Naive B cell (primary cell): ENCODE measurements at regions not wholly inside any gene's neighbourhood (a gene's known extent, or its start where the extent isn't known, plus 50 kb on each side); places are given as distances from the start of the nearest gene placed in this dataset.

Source experiments
- ATAC-seq, 2 donors: fragments of 150-1000 bp; cut with Tn5 transposase; 2 replicates each; pipeline ENCODE4 v1.10.0; 2021; ENCODE audit warnings: low read depth in 2 of 2, mild to moderate bottlenecking in 2 of 2, moderate library complexity in 2 of 2
- DNase-seq: peaks from one replicate; pipeline ENCODE4 v3.0.0; 2022
- H3K27ac Mint-ChIP-seq, 6 donors: one replicate each; pipeline ENCODE4 v1.8.0; 2020 to 2022; ENCODE audit warnings: mild to moderate bottlenecking in 6 of 6, mixed read lengths in 6 of 6, moderate library complexity in 5 of 6, inconsistent platforms in 2 of 6
- H3K27me3 Mint-ChIP-seq, 3 donors: one replicate each; pipeline ENCODE4 v1.8.0; 2021 to 2022; ENCODE audit warnings: mixed read lengths in 3 of 3, mild to moderate bottlenecking in 1 of 3
- H3K36me3 Mint-ChIP-seq, 2 donors: one replicate each; pipeline ENCODE4 v1.8.0; 2020 to 2022; ENCODE audit warnings: mixed read lengths in 2 of 2, inconsistent platforms in 1 of 2, mild to moderate bottlenecking in 1 of 2
- H3K4me1 Mint-ChIP-seq, 3 donors: one replicate each; pipeline ENCODE4 v1.8.0; 2020 to 2022; ENCODE audit warnings: mixed read lengths in 3 of 3, inconsistent platforms in 1 of 3, mild to moderate bottlenecking in 1 of 3, moderate library complexity in 1 of 3
- H3K4me3 Mint-ChIP-seq, 8 donors: one replicate each; pipeline ENCODE4 v1.8.0; 2020 to 2022; ENCODE audit warnings: mild to moderate bottlenecking in 8 of 8, mixed read lengths in 8 of 8, moderate library complexity in 8 of 8, inconsistent platforms in 2 of 8
- H3K9me3 Mint-ChIP-seq, 7 donors: one replicate each; pipeline ENCODE4 v1.8.0; 2020 to 2022; ENCODE audit warnings: mixed read lengths in 7 of 7, mild to moderate bottlenecking in 5 of 7, inconsistent platforms in 2 of 7, moderate library complexity in 1 of 7

- no peaks in the 10 kb centered on the region for H3K27me3 Mint-ChIP-seq
- no peaks in the 10 kb centered on the region for H3K4me1 Mint-ChIP-seq
- H3K36me3 Mint-ChIP-seq, result no peaks in the 10 kb centered on the region
- ATAC-seq (no peak), DNase-seq (no peak)
- H3K27ac Mint-ChIP-seq, result no peak overlapping the region
- H3K9me3 Mint-ChIP-seq, result peaks cover 0 to 8% (median 0%) of the 10 kb centered on the region in 7 donors
- no peak overlapping the region for H3K4me3 Mint-ChIP-seq
Measured at GRCh38 chr17:71313866-71314265, 807.0 kb upstream of the SOX9 start.

- no peaks in the 10 kb centered on the region for H3K36me3 Mint-ChIP-seq
- no peaks in the 10 kb centered on the region for H3K27me3 Mint-ChIP-seq
- no peak overlapping the region for H3K27ac Mint-ChIP-seq
- ATAC-seq (no peak), DNase-seq (no peak)
- no peaks in the 10 kb centered on the region for H3K4me1 Mint-ChIP-seq
- H3K4me3 Mint-ChIP-seq, result no peak overlapping the region
- H3K9me3 Mint-ChIP-seq, result peaks cover 0 to 8% (median 4%) of the 10 kb centered on the region in 7 donors
Measured at GRCh38 chr17:71315568-71315967, 805.3 kb upstream of the SOX9 start.

DNA sequence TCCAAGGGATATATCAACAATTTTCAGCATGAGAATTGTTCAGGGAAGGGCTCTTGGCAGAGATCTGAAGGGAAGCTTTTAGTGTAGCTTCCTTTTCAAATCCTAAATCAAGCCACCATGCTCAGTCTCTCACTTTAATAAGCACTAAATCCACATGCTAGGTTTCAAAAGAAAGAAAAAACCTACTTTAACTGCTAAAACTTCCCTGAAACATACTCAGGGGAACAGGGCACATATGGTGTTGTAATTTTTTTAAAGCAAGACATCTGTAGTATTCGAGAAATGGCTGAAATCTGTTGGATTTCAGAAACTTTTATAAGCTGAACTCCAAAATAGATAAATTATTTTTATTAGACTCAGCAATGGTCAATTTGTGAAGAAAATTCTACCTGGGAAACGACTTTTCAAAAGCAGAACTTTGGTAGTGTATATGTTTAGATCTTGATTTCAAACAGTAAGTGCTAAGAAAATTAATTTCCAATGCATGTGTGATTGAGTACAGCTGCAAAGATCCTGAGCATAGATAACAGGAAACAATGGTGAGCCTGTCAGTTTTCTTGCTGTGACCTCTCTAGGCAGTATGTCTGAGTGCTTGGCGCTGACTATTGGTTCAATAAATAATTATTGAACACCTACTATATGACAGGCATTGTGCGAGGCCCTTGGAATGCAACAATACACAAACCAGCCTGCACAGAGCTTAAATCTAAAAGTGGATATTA lies 804.5 kb upstream of the SOX9 start:
- Mint-ChIP-seq H3K36me3 (no peaks in the 10 kb centered on the region), H3K27ac (peak overlapping the region in 1 of 6 donors; percentile 3), H3K4me1 (no peaks in the 10 kb centered on the region), H3K4me3 (no peak overlapping the region), H3K27me3 (no peaks in the 10 kb centered on the region), H3K9me3 (peaks cover 0 to 10% (median 4%) of the 10 kb centered on the region in 7 donors)
- ATAC-seq (no peak), DNase-seq (no peak)

DNA sequence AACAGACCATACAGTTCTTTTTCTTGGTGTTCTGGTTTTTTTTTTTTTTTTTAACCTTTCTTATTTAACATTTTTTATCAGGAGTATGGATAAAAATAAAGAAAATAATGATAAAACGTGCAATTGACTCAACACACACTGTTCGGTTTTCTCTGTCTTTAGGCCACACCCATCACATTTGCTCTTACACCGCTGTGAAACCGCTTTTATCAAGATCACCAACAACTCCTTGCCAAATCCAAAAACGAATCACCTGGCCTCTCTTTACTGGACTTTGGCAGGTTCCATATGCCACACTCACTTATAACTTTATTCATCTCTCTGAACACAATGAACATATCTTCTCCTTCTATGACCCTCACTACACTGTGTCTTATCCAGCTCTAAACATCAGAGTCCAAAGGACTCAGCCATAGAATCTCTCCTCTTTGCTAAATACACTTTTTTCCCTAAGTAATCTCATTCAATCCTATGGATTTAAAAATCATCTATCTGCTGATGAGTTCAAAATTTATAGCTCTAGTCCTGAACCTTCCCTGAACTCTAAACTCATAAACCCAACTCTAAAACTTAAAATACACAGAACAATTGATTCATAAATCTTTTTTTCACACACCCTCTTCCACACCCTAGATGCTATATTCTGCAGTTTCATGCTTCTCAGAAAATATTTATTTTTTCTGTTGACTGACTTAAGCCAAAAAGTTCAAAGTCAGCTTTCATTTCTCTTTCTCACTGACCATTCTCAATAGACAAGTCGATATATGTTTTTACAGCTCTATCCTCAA lies 800.6 kb upstream of the SOX9 start:
- Mint-ChIP-seq H3K4me1 (no peaks in the 10 kb centered on the region), H3K9me3 (peaks cover 0 to 10% (median 5%) of the 10 kb centered on the region in 7 donors), H3K4me3 (no peak overlapping the region), H3K36me3 (no peaks in the 10 kb centered on the region), H3K27me3 (no peaks in the 10 kb centered on the region), H3K27ac (no peak overlapping the region)
- DNase-seq (no peak), ATAC-seq (no peak)

- Mint-ChIP-seq H3K27me3 (peaks cover 0 to 5% (median 0%) of the 10 kb centered on the region in 3 donors), H3K9me3 (peaks cover 0 to 17% (median 9%) of the 10 kb centered on the region in 7 donors), H3K4me1 (no peaks in the 10 kb centered on the region), H3K4me3 (no peak overlapping the region), H3K36me3 (no peaks in the 10 kb centered on the region), H3K27ac (no peak overlapping the region)
- no peak for DNase-seq
- ATAC-seq, result no peak
Measured at GRCh38 chr17:71325117-71325516, 795.7 kb upstream of the SOX9 start.

- H3K27ac Mint-ChIP-seq, result no peak overlapping the region
- ATAC-seq (no peak), DNase-seq (no peak)
- H3K27me3 Mint-ChIP-seq, result peaks cover 0 to 5% (median 0%) of the 10 kb centered on the region in 3 donors
- H3K36me3 Mint-ChIP-seq, result no peaks in the 10 kb centered on the region
- peaks cover 0 to 16% (median 6%) of the 10 kb centered on the region in 7 donors for H3K9me3 Mint-ChIP-seq
- H3K4me1 Mint-ChIP-seq, result no peaks in the 10 kb centered on the region
- H3K4me3 Mint-ChIP-seq, result no peak overlapping the region
Measured at GRCh38 chr17:71325886-71326285, 794.9 kb upstream of the SOX9 start.

DNA sequence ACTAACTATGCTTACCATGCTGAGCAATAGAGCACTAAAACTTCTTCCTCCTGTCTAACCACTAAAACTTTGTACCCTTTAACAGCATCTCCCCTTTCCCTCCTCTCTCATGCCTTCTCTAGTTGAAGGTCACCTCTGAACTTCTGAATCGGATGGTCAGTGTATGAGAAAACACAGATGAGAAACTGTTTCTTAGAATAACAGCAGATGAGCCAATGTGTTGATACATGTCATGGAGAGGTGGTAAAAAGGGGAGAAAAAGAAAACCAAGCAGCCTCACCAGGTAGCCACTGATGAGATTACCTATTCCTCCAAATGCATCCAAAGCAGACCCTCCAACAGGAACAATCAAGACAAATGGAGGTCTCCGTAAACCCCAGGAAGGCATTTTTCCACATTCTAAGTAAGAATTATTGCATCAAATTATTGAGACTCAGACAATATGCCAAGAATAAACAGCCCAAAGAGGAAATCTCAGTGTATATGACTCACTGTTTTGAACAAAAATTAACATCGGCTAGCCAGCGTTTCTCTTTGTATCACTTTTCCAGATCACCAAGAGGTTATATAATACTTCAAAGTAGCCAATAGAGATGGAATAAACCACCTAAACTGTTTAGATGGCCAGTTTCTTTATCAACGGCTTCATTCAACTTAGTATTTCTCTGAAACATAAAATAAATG lies 793.3 kb upstream of the SOX9 start:
- no peak overlapping the region for H3K4me3 Mint-ChIP-seq
- H3K27me3 Mint-ChIP-seq, result peaks cover 0 to 5% (median 0%) of the 10 kb centered on the region in 3 donors
- H3K9me3 Mint-ChIP-seq, result peaks cover 0 to 16% (median 7%) of the 10 kb centered on the region in 7 donors
- no peak overlapping the region for H3K27ac Mint-ChIP-seq
- H3K4me1 Mint-ChIP-seq, result no peaks in the 10 kb centered on the region
- ATAC-seq, result no peak
- H3K36me3 Mint-ChIP-seq, result no peaks in the 10 kb centered on the region
- DNase-seq, result no peak

DNA sequence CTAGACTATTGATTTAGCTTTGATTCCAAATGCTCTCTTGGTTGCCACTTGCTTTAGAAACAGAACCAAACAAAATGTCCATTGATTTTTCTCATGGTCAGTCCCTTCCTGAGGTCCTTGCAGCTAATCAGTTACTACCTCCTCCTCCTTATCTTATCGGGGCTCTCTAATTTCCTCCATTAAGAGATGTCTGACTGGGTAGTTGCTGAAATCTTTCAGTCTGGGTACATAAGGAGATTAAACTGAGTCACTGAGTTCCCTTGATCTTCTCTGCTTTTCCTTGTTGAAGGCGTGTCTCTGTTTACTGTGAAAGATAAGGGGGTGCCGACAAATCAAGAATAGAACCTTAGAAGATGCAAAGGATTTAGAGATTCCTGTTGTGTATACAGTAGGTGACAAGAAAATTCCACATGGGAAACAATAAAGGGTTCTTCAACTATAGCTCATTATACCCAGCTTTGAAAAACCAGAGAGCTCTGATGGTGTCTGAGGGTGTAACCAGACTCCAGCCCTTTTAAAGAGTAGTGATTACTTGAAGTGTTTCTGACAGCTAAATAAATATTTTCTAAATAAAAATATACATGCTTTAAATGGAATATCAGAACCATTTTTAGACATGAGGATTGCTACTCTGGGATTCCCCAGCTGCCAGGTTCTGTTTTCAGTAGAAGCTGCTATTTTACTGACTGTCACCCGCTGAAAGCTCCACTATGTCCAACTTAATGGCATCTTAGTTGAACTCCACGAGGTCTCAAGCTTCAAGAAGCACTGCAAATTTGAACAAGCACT lies 791.3 kb upstream of the SOX9 start:
- Mint-ChIP-seq H3K4me3 (no peak overlapping the region), H3K27me3 (peaks cover 0 to 5% (median 0%) of the 10 kb centered on the region in 3 donors), H3K9me3 (peaks cover 0 to 16% (median 7%) of the 10 kb centered on the region in 7 donors), H3K4me1 (no peaks in the 10 kb centered on the region), H3K27ac (no peak overlapping the region), H3K36me3 (no peaks in the 10 kb centered on the region)
- DNase-seq (no peak), ATAC-seq (no peak)

- no peak for ATAC-seq
- Mint-ChIP-seq H3K4me3 (no peak overlapping the region), H3K27me3 (peaks cover 0 to 5% (median 0%) of the 10 kb centered on the region in 3 donors), H3K4me1 (no peaks in the 10 kb centered on the region), H3K27ac (peak overlapping the region in 2 of 6 donors; percentile 40 to 69), H3K36me3 (no peaks in the 10 kb centered on the region), H3K9me3 (peaks cover 0 to 13% (median 7%) of the 10 kb centered on the region in 7 donors)
- DNase-seq, result no peak
Measured at GRCh38 chr17:71330099-71330375, 790.8 kb upstream of the SOX9 start.

- ATAC-seq, result no peak
- Mint-ChIP-seq H3K36me3 (no peaks in the 10 kb centered on the region), H3K9me3 (peaks cover 0 to 9% (median 5%) of the 10 kb centered on the region in 7 donors), H3K27me3 (peaks cover 0 to 5% (median 0%) of the 10 kb centered on the region in 3 donors), H3K4me1 (no peaks in the 10 kb centered on the region), H3K27ac (peak overlapping the region in 1 of 6 donors; percentile 15), H3K4me3 (no peak overlapping the region)
- no peak for DNase-seq
Measured at GRCh38 chr17:71331754-71332325, 789.0 kb upstream of the SOX9 start.

GRCh38 chr17:71334048-71334751 lies 786.6 kb upstream of the SOX9 start:
- Mint-ChIP-seq H3K27me3 (no peaks in the 10 kb centered on the region), H3K9me3 (peaks cover 0 to 7% (median 2%) of the 10 kb centered on the region in 7 donors), H3K27ac (no peak overlapping the region), H3K4me1 (no peaks in the 10 kb centered on the region), H3K36me3 (no peaks in the 10 kb centered on the region), H3K4me3 (no peak overlapping the region)
- DNase-seq, result no peak
- no peak for ATAC-seq

DNA sequence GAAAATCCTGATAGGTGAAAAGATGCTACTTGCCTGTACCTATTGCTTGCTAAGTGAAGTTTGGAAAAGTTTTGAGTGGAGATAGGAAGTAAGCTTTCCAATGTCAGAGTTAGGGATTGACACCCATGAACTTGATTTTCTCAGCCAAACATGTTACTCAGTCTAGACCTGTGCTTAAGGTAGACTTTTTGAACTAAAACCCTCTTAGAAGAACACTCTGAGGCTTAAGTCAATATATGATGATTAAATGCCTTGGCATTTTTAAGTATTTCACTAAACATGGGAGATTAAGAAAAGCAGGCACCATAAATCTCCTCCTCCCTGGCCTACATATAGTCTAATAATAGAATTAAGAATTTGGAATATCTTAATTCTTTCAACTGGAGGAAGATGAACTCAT lies 785.6 kb upstream of the SOX9 start:
- Mint-ChIP-seq H3K9me3 (peaks cover 0 to 7% (median 1%) of the 10 kb centered on the region in 7 donors), H3K27ac (no peak overlapping the region), H3K36me3 (no peaks in the 10 kb centered on the region), H3K4me1 (no peaks in the 10 kb centered on the region), H3K4me3 (no peak overlapping the region), H3K27me3 (no peaks in the 10 kb centered on the region)
- no peak for DNase-seq
- no peak for ATAC-seq
